B cell (primary cell): ENCODE measurements at regions not wholly inside any gene's neighbourhood (a gene's known extent, or its start where the extent isn't known, plus 50 kb on each side); places are given as distances from the start of the nearest gene placed in this dataset.

Experiments
- EZH2 ChIP-seq: IDR thresholded peaks from 2 replicates; pipeline ENCODE4 v1.6.1; 2012; ENCODE audit warnings: borderline replicate concordance, low read depth, mild to moderate bottlenecking, moderate library complexity, low read length; ENCODE audit not compliant: insufficient read depth, poor library complexity, severe bottlenecking
- TF ChIP-seq, protein P1 (sequence below): fragments of 200-600 bp; IDR thresholded peaks from one replicate; pipeline ENCODE4 v1.8.0; 2022; ENCODE audit warnings: antibody characterized with exemption, mild to moderate bottlenecking

DNA sequence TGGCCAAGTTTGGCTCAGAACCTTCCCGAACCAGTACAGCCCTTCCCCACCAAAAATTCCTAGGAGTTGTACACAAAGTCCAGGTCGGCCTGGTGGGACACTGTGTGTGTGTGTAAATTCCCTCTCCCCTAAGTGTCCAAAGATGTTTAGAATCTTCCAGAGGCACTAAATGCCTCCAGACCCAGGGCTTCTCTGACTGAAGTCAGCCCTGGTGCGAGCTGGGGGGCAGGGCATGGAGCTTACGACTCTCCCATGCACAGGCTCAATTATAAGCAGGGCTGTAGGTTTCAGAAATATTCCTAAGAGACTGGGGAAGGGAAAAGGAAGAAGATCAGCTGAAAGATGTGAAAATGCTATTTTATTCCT lies 106.9 kb upstream of the ATF7IP start:
- TF ChIP-seq, protein P1, sequence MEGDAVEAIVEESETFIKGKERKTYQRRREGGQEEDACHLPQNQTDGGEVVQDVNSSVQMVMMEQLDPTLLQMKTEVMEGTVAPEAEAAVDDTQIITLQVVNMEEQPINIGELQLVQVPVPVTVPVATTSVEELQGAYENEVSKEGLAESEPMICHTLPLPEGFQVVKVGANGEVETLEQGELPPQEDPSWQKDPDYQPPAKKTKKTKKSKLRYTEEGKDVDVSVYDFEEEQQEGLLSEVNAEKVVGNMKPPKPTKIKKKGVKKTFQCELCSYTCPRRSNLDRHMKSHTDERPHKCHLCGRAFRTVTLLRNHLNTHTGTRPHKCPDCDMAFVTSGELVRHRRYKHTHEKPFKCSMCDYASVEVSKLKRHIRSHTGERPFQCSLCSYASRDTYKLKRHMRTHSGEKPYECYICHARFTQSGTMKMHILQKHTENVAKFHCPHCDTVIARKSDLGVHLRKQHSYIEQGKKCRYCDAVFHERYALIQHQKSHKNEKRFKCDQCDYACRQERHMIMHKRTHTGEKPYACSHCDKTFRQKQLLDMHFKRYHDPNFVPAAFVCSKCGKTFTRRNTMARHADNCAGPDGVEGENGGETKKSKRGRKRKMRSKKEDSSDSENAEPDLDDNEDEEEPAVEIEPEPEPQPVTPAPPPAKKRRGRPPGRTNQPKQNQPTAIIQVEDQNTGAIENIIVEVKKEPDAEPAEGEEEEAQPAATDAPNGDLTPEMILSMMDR: no peak
- no peak for TF ChIP-seq EZH2
